GM12874 (cell line): ENCODE measurements at regions not wholly inside any gene's neighbourhood (a gene's known extent, or its start where the extent isn't known, plus 50 kb on each side); places are given as distances from the start of the nearest gene placed in this dataset.

ENCODE experiments used
- TF ChIP-seq, protein P1 (sequence below): IDR thresholded peaks from 2 replicates; pipeline ENCODE4 v1.5.1; 2011; ENCODE audit warnings: low read depth, mild to moderate bottlenecking, control low read depth, low read length, moderate library complexity; ENCODE audit not compliant: insufficient read depth

DNA sequence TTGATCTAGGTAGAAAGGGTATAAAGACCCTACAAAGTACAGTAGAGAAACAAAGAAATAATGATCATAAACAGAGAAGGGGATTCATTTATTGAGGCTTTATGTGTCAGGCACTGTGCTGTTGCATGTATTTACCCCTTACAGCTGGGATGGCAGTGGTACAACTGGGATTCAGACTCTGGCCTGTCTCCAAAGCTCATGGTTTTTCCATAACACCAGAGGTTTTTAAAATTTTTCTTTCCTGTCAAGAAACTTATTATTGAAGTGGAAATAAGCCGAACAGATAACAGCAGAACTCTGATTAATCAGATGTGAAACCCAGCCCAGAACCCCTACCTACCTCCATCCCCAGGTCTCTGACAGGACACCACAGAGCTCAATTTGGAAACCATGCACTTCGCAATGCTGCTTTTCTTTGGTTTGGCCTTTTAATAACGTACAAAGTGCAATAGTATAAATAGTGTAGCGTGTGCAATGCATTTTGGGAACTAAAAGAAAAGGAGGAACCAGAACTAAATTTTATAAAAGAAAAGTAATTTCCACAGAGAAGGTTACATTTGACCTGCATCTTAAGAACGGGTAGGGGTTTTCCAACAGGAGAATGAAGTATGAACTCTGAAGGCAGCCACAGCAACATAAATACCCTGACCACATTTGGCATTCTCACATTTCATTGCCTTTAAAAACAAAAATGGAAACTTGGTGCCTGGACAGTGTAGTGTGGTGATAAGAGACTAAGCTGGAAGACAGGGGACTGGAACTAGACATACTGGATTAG is 92.0 kb upstream of the S1PR1 start:
- TF ChIP-seq, protein P1, sequence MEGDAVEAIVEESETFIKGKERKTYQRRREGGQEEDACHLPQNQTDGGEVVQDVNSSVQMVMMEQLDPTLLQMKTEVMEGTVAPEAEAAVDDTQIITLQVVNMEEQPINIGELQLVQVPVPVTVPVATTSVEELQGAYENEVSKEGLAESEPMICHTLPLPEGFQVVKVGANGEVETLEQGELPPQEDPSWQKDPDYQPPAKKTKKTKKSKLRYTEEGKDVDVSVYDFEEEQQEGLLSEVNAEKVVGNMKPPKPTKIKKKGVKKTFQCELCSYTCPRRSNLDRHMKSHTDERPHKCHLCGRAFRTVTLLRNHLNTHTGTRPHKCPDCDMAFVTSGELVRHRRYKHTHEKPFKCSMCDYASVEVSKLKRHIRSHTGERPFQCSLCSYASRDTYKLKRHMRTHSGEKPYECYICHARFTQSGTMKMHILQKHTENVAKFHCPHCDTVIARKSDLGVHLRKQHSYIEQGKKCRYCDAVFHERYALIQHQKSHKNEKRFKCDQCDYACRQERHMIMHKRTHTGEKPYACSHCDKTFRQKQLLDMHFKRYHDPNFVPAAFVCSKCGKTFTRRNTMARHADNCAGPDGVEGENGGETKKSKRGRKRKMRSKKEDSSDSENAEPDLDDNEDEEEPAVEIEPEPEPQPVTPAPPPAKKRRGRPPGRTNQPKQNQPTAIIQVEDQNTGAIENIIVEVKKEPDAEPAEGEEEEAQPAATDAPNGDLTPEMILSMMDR, result no peak

DNA sequence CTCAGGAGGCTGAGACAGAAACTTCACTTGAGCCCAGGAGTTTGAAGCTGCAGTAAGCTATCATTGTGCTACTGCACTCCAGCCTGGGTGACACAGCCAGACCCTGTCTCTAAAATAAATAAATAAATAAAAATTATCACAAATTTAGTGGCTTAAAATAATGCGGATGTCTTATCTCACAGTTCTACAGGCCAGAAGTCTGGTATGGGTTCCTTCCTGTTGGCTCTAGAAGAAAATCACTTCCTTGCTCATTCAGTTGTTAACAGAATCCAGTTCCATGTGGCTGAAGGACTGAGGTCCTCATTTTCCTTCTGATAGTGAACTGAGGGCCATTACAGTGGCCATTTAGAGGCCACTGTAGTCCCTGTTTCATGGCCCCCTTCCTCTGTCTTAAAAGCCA is 94.6 kb upstream of the S1PR1 start:
- TF ChIP-seq, protein P1, result no peak

- TF ChIP-seq, protein P1, result no peak
Observed at GRCh38 chr1:101141376-101141775, 95.4 kb upstream of the S1PR1 start.

DNA sequence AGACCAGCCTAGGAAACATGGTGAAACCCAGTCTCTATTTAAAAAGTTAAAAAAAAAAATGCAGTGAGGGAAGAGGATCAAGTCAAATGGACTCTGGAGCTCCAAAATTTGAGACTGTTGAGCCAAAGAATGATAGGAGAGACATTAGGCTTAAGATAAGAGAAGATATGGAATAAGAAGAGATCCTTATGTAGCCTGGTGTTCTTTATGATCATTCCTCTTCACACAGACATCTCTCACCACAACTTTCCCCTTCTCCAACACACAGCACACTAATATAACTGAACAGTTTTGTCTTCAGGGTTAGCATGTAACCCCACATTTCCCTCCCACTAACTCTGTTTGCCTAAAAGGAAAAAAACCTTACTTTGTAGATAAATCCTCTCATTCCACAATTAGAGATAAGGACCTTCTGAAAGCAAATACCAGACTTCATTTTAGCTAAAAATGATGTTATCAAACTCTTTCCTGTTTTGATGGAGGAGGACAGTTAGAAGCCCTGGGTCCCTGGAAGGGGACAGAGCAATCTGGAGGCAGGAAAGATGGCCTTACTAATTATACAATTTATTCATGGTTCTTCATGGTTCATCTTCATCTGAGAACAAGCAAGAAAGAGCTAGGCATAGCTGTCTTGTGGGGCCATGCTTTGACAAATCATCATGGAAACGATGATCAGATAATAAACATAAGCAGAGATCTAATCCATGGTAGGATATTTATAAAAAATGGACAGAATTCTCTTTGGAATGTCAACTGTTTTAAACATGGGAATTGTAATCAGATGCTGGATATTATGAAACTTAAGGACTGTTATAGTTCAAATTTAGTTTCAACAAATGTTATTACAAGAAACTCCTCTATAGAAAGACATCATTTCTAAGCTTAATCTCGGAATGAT is 96.7 kb upstream of the S1PR1 start:
- TF ChIP-seq, protein P1, result no peak

DNA sequence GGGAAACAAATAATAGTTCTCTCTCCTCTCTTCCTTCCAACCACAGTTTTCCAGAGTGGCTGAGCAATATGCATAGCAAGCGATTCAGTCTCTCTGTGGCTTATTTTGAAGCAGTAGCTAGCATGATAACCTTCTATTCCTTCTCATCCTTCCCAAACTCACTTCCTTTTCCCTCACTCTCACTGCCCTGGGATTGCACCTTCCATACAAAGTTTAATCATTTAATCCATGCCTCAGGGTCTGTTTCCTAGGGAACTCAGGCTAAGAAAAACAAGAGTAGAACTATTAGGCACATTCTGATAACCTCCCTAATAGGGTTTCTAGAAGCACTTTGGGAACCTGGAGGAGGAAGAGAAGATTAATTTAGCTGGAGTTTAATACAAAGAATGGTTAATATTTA is 97.7 kb upstream of the S1PR1 start:
- TF ChIP-seq, protein P1, result no peak

- TF ChIP-seq, protein P1, result no peak
Observed at GRCh38 chr1:101137144-101138126, 99.4 kb upstream of the S1PR1 start.
